GM18520 (cell line): ENCODE measurements at regions not wholly inside any gene's neighbourhood (a gene's known extent, or its start where the extent isn't known, plus 50 kb on each side); places are given as distances from the start of the nearest gene placed in this dataset.

Experiments
- ATAC-seq: cut with Tn5 transposase; IDR thresholded peaks from one replicate; pipeline ENCODE4 v1.9.1; 2021; ENCODE audit not compliant: unreplicated experiment

- no peak for ATAC-seq
Observed at GRCh38 chr15:98410328-98410727, 238.0 kb upstream of the IGF1R start.

GRCh38 chr15:98412852-98413251 is 235.5 kb upstream of the IGF1R start:
- ATAC-seq, result no peak

GRCh38 chr15:98413933-98414546 is 234.3 kb upstream of the IGF1R start:
- ATAC-seq, result no peak

- no peak for ATAC-seq
Observed at GRCh38 chr15:98416222-98416855, 232.0 kb upstream of the IGF1R start.

- ATAC-seq, result no peak
Observed at GRCh38 chr15:98417346-98417745, 231.0 kb upstream of the IGF1R start.

- ATAC-seq, result no peak
Observed at GRCh38 chr15:98418122-98418521, 230.2 kb upstream of the IGF1R start.

GRCh38 chr15:98419173-98419780 is 229.1 kb upstream of the IGF1R start:
- no peak for ATAC-seq

GRCh38 chr15:98420837-98421236 is 227.5 kb upstream of the IGF1R start:
- no peak for ATAC-seq

GRCh38 chr15:98421419-98422129 is 226.8 kb upstream of the IGF1R start:
- peak; percentile 58 for ATAC-seq

GRCh38 chr15:98422130-98422478 is 226.2 kb upstream of the IGF1R start:
- ATAC-seq, result no peak

GRCh38 chr15:98425173-98425572 is 223.2 kb upstream of the IGF1R start:
- ATAC-seq, result no peak

GRCh38 chr15:98427321-98427720 is 221.0 kb upstream of the IGF1R start:
- ATAC-seq, result no peak

- ATAC-seq, result peak; percentile 40
Observed at GRCh38 chr15:98428253-98428989, 219.9 kb upstream of the IGF1R start.

- ATAC-seq, result no peak
Observed at GRCh38 chr15:98431171-98431570, 217.2 kb upstream of the IGF1R start.

- no peak for ATAC-seq
Observed at GRCh38 chr15:98433346-98433745, 215.0 kb upstream of the IGF1R start.

GRCh38 chr15:98433856-98434255 is 214.5 kb upstream of the IGF1R start:
- no peak for ATAC-seq

- ATAC-seq, result no peak
Observed at GRCh38 chr15:98437752-98438151, 210.6 kb upstream of the IGF1R start.

- ATAC-seq, result no peak
Observed at GRCh38 chr15:98438326-98438725, 210.0 kb upstream of the IGF1R start.

GRCh38 chr15:98438907-98439306 is 209.4 kb upstream of the IGF1R start:
- ATAC-seq, result no peak

GRCh38 chr15:98439523-98439942 is 208.8 kb upstream of the IGF1R start:
- no peak for ATAC-seq

- ATAC-seq, result peak; percentile 41
Observed at GRCh38 chr15:98440917-98441316, 207.4 kb upstream of the IGF1R start.
